ENCODE measurements at regions not wholly inside any gene's neighbourhood (a gene's known extent, or its start where the extent isn't known, plus 50 kb on each side); places are given as distances from the start of the nearest gene placed in this dataset.
"Not testable (repeated sequence)": the region's sequence is repeated elsewhere in the genome, so short reads cannot be mapped to it uniquely, and the experiment has no call there.

DNA sequence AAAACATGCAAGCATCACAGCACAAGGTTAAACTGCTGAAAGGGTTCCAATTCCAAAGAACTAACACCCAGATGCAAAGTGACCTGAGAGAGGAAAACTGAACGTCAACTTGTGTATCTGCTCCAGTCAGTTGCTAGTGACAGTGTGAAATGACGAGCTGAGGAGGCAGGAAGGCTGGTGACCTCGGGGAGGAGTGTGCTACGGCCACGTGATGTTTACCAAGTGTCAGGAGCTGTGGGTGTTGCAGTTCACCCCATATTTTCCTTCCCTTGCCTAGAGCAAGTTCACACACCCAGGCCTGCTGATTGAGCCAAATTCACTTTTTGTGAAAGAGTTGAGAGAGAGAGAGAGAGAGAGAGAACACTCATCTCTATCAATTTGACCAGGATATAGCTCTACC, 231.6 kb upstream of the ANKH start:
- Histone ChIP-seq H3K9me3 (no peaks in the 10 kb centered on the region), H3K27me3 (no peaks in the 10 kb centered on the region), H3K9ac (ENCODE audit: low read depth in 2 of 2, low read length in 2 of 2) (no peak overlapping the region), H3K27ac (no peak overlapping the region), H3K36me3 (no peaks in the 10 kb centered on the region), H3K4me1 (no peaks in the 10 kb centered on the region), H3K4me3 (no peak overlapping the region)
- DNase-seq = no peak
- TF ChIP-seq, protein P1, sequence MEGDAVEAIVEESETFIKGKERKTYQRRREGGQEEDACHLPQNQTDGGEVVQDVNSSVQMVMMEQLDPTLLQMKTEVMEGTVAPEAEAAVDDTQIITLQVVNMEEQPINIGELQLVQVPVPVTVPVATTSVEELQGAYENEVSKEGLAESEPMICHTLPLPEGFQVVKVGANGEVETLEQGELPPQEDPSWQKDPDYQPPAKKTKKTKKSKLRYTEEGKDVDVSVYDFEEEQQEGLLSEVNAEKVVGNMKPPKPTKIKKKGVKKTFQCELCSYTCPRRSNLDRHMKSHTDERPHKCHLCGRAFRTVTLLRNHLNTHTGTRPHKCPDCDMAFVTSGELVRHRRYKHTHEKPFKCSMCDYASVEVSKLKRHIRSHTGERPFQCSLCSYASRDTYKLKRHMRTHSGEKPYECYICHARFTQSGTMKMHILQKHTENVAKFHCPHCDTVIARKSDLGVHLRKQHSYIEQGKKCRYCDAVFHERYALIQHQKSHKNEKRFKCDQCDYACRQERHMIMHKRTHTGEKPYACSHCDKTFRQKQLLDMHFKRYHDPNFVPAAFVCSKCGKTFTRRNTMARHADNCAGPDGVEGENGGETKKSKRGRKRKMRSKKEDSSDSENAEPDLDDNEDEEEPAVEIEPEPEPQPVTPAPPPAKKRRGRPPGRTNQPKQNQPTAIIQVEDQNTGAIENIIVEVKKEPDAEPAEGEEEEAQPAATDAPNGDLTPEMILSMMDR (IDR thresholded peaks at IDR 0.05) = no peak
- intact Hi-C loops (cut with DNase I) = no loop called here

DNA sequence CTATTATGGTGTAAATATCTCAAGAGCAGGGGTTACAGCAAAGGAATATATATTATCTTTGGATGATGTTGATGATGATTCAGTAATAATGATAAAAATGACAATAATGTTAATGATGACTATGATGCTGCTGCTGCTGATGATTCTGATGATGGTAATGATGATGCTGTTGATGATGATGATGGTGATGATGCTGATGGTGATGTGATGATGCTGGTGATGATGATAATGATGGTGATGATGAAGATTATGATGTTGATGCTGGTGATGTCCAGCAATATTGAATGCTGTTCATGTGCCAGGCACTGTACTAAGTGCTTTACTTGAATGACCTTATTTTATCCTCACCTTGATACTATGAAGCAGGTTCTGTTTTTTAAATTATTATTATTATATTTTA, 226.0 kb upstream of the ANKH start:
- Histone ChIP-seq H3K36me3 (no peaks in the 10 kb centered on the region), H3K9me3 (no peaks in the 10 kb centered on the region), H3K4me1 (no peaks in the 10 kb centered on the region), H3K27me3 (no peaks in the 10 kb centered on the region), H3K4me3 (no peak overlapping the region), H3K9ac (ENCODE audit: low read depth in 2 of 2, low read length in 2 of 2) (no peak overlapping the region), H3K27ac (no peak overlapping the region)
- intact Hi-C loops (cut with DNase I) = no loop called here
- no peak for DNase-seq
- TF ChIP-seq, protein P1 (IDR thresholded peaks at IDR 0.05) = no peak

DNA sequence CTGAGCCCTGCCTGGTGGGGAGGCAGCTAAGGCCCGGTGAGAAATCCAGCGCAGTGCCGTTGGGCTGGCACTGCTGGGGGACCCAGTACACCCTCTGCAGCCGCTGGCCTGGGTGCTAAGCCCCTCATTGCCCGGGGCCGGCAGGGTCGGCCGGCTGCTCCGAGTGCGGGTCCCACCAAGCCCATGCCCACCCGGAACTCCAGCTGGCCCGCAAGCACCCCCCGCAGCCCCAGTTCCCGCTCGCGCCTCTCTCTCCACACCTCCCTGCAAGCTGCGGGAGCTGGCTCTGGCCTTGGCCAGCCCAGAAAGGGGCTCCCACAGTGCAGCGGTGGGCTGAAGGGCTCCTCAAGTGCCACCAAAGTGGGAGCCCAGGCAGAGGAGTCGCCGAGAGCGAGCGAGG, 225.1 kb upstream of the ANKH start:
- DNase-seq; H3K27me3 ChIP-seq; intact Hi-C loops (cut with DNase I); H3K9me3 ChIP-seq; H3K4me3 ChIP-seq; H3K9ac ChIP-seq (ENCODE audit: low read depth in 2 of 2, low read length in 2 of 2); H3K4me1 ChIP-seq; H3K36me3 ChIP-seq; H3K27ac ChIP-seq: not testable (repeated sequence)

DNA sequence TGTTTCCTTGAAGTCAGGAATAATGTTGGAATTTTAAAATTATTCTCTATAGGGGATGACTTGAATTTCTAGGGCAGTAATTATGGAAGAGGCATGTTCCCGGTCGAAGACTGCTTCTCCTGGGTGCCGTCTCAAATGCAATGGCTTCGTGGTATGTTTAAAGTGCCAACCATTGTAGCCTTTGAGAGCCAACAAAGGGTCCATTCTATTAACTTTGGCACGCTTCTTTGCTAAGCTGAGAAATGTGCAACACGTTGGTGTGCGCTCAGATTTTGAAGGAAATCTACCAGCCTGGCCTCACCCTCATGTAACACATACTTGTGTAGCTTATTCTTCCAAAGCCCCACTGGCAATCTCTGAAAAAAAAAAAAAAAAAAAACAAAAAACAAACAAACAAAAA, 221.2 kb upstream of the ANKH start:
- intact Hi-C loops (cut with DNase I) = no loop called here
- no peak overlapping the region for H3K9ac ChIP-seq (ENCODE audit: low read depth in 2 of 2, low read length in 2 of 2)
- TF ChIP-seq, protein P1 (IDR thresholded peaks at IDR 0.05) = no peak

DNA sequence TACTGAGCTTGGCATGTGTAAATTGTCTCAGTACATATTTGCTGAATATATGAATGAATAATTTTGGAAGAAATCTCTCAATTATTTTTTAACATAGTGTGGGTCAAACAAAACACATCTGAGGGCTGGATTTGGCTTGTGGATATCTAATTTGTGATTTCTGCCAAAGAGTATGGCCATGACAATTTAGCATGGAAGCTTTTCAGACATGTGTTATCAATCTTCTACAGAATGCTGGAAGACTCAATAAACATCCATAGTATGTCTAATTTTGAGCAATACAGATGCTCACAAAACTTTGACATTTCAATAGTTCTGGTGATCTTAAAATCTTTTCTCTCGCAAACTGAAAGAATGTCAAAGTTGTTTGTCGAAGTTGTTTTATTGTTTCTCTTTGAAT, 214.1 kb upstream of the ANKH start:
- DNase-seq = no peak
- H3K27ac ChIP-seq = no peak overlapping the region
- no peaks in the 10 kb centered on the region for H3K9me3 ChIP-seq
- no peaks in the 10 kb centered on the region for H3K27me3 ChIP-seq
- intact Hi-C loops (cut with DNase I) = no loop called here
- H3K36me3 ChIP-seq = no peaks in the 10 kb centered on the region
- TF ChIP-seq, protein P1 (IDR thresholded peaks at IDR 0.05) = no peak
- no peaks in the 10 kb centered on the region for H3K4me1 ChIP-seq
- no peak overlapping the region for H3K9ac ChIP-seq (ENCODE audit: low read depth in 2 of 2, low read length in 2 of 2)
- no peak overlapping the region for H3K4me3 ChIP-seq

More for the DNA sequence above, 221.2 kb upstream of the ANKH start:
- no peaks in the 10 kb centered on the region for H3K4me1 ChIP-seq
- DNase-seq = no peak
- H3K9me3 ChIP-seq = no peaks in the 10 kb centered on the region
- no peaks in the 10 kb centered on the region for H3K27me3 ChIP-seq
- no peaks in the 10 kb centered on the region for H3K36me3 ChIP-seq
- H3K4me3 ChIP-seq = no peak overlapping the region
- H3K27ac ChIP-seq = no peak overlapping the region

DNA sequence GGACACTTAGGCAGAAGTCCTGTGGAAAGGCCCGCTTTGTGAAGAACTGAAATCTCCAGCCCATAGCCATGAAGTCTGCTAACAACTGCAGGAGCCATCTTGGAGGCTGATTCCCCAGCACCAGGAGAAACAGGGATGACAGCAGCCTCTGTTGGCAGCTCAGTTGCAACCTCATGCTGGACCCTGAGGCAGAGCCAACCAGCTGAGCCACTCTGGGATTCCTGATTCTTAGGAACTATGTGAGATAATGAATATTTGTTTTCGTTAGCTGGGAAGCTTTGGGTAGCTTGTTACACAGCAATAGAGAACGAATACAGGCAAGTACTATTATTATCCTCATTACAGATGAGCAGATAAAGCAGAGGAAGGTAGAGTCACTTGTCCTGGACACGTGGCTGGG, 210.5 kb upstream of the ANKH start:
- H3K4me1 ChIP-seq = no peaks in the 10 kb centered on the region
- no peak overlapping the region for H3K9ac ChIP-seq (ENCODE audit: low read depth in 2 of 2, low read length in 2 of 2)
- no peaks in the 10 kb centered on the region for H3K27me3 ChIP-seq
- no peak overlapping the region for H3K4me3 ChIP-seq
- H3K9me3 ChIP-seq = no peaks in the 10 kb centered on the region
- H3K36me3 ChIP-seq = no peaks in the 10 kb centered on the region
- no peak for DNase-seq
- intact Hi-C loops (cut with DNase I) = no loop called here
- TF ChIP-seq, protein P1 (IDR thresholded peaks at IDR 0.05) = no peak
- no peak overlapping the region for H3K27ac ChIP-seq
